IMR-90 (cell line): ENCODE measurements at regions not wholly inside any gene's neighbourhood (a gene's known extent, or its start where the extent isn't known, plus 50 kb on each side); places are given as distances from the start of the nearest gene placed in this dataset.

Source experiments
- ATAC-seq: fragments of 200-7000 bp; cut with Tn5 transposase; 2 replicates; pipeline ENCODE4 v1.9.1; 2020; ENCODE audit warnings: low read depth, mild to moderate bottlenecking, moderate library complexity
- BruUV-seq: library from RNA; stranded (reverse); fragments of 400-500 nt; replicated peaks from 2 replicates; lab custom pipeline; 2021; lab: Mats Ljungman, UMichigan
- CTCF ChIA-PET: fragments of 300-600 bp; formaldehyde crosslinking; extraction: SDS; loops from one replicate; lab custom pipeline; 2021; ENCODE audit warnings: antibody characterized with exemption; lab: Yijun Ruan, JAX
- POLR2A ChIA-PET: fragments of 300-600 bp; sonication (Branson Sonifier 250); formaldehyde crosslinking; loops from one replicate; lab custom pipeline; 2022; ENCODE audit warnings: antibody characterized with exemption; ENCODE audit not compliant: unreplicated experiment; lab: Charles Lee
- DNase-seq: peaks from one replicate; pipeline ENCODE4 v3.0.0; 2013
- H2AFZ ChIP-seq: replicated peaks from 2 replicates; pipeline ENCODE3; 2013; ENCODE audit warnings: low read length, mild to moderate bottlenecking; ENCODE audit not compliant: poor library complexity
- H2AK5ac ChIP-seq: 2 replicates; pipeline ENCODE4 v1.6.1; 2013; ENCODE audit warnings: low read depth, low read length, inconsistent platforms
- H2AK9ac ChIP-seq: replicated peaks from 2 replicates; pipeline ENCODE3; 2013; ENCODE audit warnings: mild to moderate bottlenecking, low read depth, low read length, moderate library complexity; ENCODE audit not compliant: poor library complexity
- H2BK120ac ChIP-seq: 2 replicates; pipeline ENCODE4 v1.6.1; 2013; ENCODE audit warnings: low read depth, low read length, inconsistent platforms
- H2BK15ac ChIP-seq: 3 replicates; pipeline ENCODE4 v1.6.1; 2013; ENCODE audit warnings: low read depth, low read length, inconsistent platforms
- H2BK20ac ChIP-seq: 2 replicates; pipeline ENCODE4 v1.6.1; 2013; ENCODE audit warnings: low read depth, mild to moderate bottlenecking, inconsistent platforms, low read length, moderate library complexity
- H2BK5ac ChIP-seq: 2 replicates; pipeline ENCODE4 v1.6.1; 2013; ENCODE audit warnings: mild to moderate bottlenecking, low read depth, low read length, inconsistent platforms; ENCODE audit not compliant: poor library complexity, severe bottlenecking
- H3K14ac ChIP-seq: replicated peaks from 2 replicates; pipeline ENCODE4 v1.6.1; 2013; ENCODE audit warnings: low read depth, low read length, inconsistent platforms
- H3K18ac ChIP-seq: 2 replicates; pipeline ENCODE4 v1.6.1; 2013; ENCODE audit warnings: low read depth, low read length, control low read depth
- H3K23ac ChIP-seq: 2 replicates; pipeline ENCODE4 v1.6.1; 2013; ENCODE audit warnings: low read depth, low read length, inconsistent platforms
- H3K27ac ChIP-seq: 2 replicates; pipeline ENCODE4 v1.5.1; 2013; ENCODE audit warnings: mild to moderate bottlenecking, control low read depth, low read length; ENCODE audit not compliant: insufficient read depth
- H3K27me3 ChIP-seq: 2 replicates; pipeline ENCODE4 v1.6.1; 2013; ENCODE audit warnings: low read length; ENCODE audit not compliant: control insufficient read depth, insufficient read depth
- H3K36me3 ChIP-seq: 2 replicates; pipeline ENCODE4 v1.6.1; 2013; ENCODE audit warnings: low read length, mixed read lengths; ENCODE audit not compliant: control insufficient read depth, insufficient read depth
- H3K4ac ChIP-seq: 2 replicates; pipeline ENCODE4 v1.6.1; 2013; ENCODE audit warnings: low read depth, low read length, inconsistent platforms
- H3K4me1 ChIP-seq: 2 replicates; pipeline ENCODE4 v1.6.1; 2013; ENCODE audit warnings: low read length, mixed read lengths; ENCODE audit not compliant: control insufficient read depth, insufficient read depth
- H3K4me2 ChIP-seq: 2 replicates; pipeline ENCODE4 v1.6.1; 2013; ENCODE audit warnings: low read depth, mild to moderate bottlenecking, control low read depth, low read length, moderate library complexity
- H3K4me3 ChIP-seq: 2 replicates; pipeline ENCODE4 v1.5.1; 2013; ENCODE audit warnings: low read depth, mild to moderate bottlenecking, control low read depth, low read length, moderate library complexity; ENCODE audit not compliant: insufficient read depth
- H3K56ac ChIP-seq: 2 replicates; pipeline ENCODE4 v1.6.1; 2013; ENCODE audit warnings: low read length, inconsistent platforms; ENCODE audit not compliant: insufficient read depth; ENCODE audit errors: extremely low read depth
- H3K79me1 ChIP-seq, 2 experiments: 2 replicates each; pipeline ENCODE4 v1.6.1; 2013; ENCODE audit warnings: low read length in 2 of 2, inconsistent platforms in 1 of 2, low read depth in 1 of 2
- H3K9ac ChIP-seq: 2 replicates; pipeline ENCODE4 v1.6.1; 2013; ENCODE audit warnings: low read depth, low read length, control low read depth
- H3K9me1 ChIP-seq: 2 replicates; pipeline ENCODE4 v1.6.1; 2013; ENCODE audit warnings: low read length, inconsistent platforms; ENCODE audit not compliant: insufficient read depth
- H3K9me3 ChIP-seq: 2 replicates; pipeline ENCODE4 v1.6.1; 2013; ENCODE audit warnings: low read length; ENCODE audit not compliant: control insufficient read depth, insufficient read depth
- H4K20me1 ChIP-seq: 2 replicates; pipeline ENCODE4 v1.6.1; 2013; ENCODE audit warnings: low read length, inconsistent platforms; ENCODE audit not compliant: insufficient read depth
- H4K5ac ChIP-seq: 2 replicates; pipeline ENCODE4 v1.6.1; 2013; ENCODE audit warnings: mild to moderate bottlenecking, low read depth, low read length, control low read depth
- H4K8ac ChIP-seq, 2 experiments: 2 replicates each; pipeline ENCODE4 v1.6.1; 2013; ENCODE audit warnings: low read depth in 2 of 2, low read length in 2 of 2, control low read depth in 1 of 2, inconsistent platforms in 1 of 2
- H4K91ac ChIP-seq: 2 replicates; pipeline ENCODE4 v1.6.1; 2013; ENCODE audit warnings: low read depth, low read length, inconsistent platforms; ENCODE audit not compliant: insufficient read depth
- NFE2L2 ChIP-seq: fragments of 150-350 bp; IDR thresholded peaks from 2 replicates; pipeline ENCODE4 v1.6.1; 2016; ENCODE audit warnings: low read depth, mild to moderate bottlenecking, low read length
- POLR2A ChIP-seq: IDR thresholded peaks from 2 replicates; pipeline ENCODE4 v1.6.1; 2012; ENCODE audit warnings: mild to moderate bottlenecking, low read depth, low read length
- WGBS, 2 experiments: methylation state at CpG; one replicate each; pipeline versions ENCODE4 v1.1.5 to v1.1.7; 2013; ENCODE audit warnings: missing lambda C conversion rate in 2 of 2; ENCODE audit not compliant: insufficient read length in 1 of 2; ENCODE audit errors: extremely low coverage in 2 of 2; 5-methylcytosine and 5-hydroxymethylcytosine counted together
- dilution Hi-C: fragments of 300-500 bp; cut with HindIII; formaldehyde crosslinking; loops from one replicate; pipeline ENCODE4 v1.14.3; 2018; ENCODE audit warnings: low sequenced_read_pairs; ENCODE audit not compliant: unreplicated experiment
- in situ Hi-C: fragments of 300-500 bp; cut with MboI; formaldehyde crosslinking; loops from 3 replicates; pipeline ENCODE4 v1.14.3; 2019; ENCODE audit warnings: low sequenced_read_pairs, inconsistent platforms, mixed read lengths
- intact Hi-C: fragments of 100-400 bp; cut with micrococcal nuclease; formaldehyde crosslinking; loops from 2 replicates; pipeline ENCODE4 v1.10.0; 2022
- TF ChIP-seq, protein P1 (sequence below): conservative IDR thresholded peaks from 2 replicates; pipeline ENCODE4 v1.5.1; 2012; ENCODE audit warnings: mild to moderate bottlenecking, low read depth, low read length, improper control_type of control experiment

DNA sequence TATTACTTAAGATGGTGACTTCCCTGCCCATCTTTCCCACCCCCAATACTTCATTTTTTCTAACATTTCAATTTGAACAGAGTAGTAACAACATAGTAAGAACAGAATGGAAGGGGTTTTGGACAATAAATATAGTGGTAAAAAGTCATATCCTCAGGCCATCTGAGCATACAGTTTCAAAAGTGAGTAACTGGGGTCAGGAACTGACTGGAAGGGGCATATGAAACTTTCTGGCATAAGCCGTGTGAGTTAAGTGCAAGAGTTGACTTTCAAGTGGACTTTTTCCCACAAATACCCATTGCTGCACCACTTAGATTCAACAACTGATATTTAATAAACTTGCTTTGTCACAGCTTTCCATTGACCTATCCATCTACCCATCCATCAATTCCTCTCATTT is 153.5 kb upstream of the IL12A start:
- TF ChIP-seq NFE2L2: no peak
- TF ChIP-seq, protein P1, sequence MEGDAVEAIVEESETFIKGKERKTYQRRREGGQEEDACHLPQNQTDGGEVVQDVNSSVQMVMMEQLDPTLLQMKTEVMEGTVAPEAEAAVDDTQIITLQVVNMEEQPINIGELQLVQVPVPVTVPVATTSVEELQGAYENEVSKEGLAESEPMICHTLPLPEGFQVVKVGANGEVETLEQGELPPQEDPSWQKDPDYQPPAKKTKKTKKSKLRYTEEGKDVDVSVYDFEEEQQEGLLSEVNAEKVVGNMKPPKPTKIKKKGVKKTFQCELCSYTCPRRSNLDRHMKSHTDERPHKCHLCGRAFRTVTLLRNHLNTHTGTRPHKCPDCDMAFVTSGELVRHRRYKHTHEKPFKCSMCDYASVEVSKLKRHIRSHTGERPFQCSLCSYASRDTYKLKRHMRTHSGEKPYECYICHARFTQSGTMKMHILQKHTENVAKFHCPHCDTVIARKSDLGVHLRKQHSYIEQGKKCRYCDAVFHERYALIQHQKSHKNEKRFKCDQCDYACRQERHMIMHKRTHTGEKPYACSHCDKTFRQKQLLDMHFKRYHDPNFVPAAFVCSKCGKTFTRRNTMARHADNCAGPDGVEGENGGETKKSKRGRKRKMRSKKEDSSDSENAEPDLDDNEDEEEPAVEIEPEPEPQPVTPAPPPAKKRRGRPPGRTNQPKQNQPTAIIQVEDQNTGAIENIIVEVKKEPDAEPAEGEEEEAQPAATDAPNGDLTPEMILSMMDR: no peak
- TF ChIP-seq POLR2A: no peak
- no peak overlapping the region; the same call in 1 of the 2 replicates for H3K18ac ChIP-seq
- H3K14ac ChIP-seq: no peak overlapping the region
- H3K4ac ChIP-seq: no peak overlapping the region
- no peak overlapping the region for H2AK9ac ChIP-seq
- no peak overlapping the region for H4K91ac ChIP-seq
- no CpG with 5 or more reads among the region's 1 CpG for WGBS, 2 experiments
- peak overlapping the region; percentile 16 for H2BK5ac ChIP-seq
- no peak overlapping the region for H2BK120ac ChIP-seq
- H2AFZ ChIP-seq: no peak overlapping the region
- no peak overlapping the region for H2BK15ac ChIP-seq
- no peak overlapping the region for H3K23ac ChIP-seq
- no peaks in the 10 kb centered on the region for H3K27me3 ChIP-seq
- BruUV-seq: no TSS peak
- no peak overlapping the region for H3K9ac ChIP-seq
- H4K8ac ChIP-seq: no peak overlapping the region
- peaks cover 34% of the 10 kb centered on the region for H4K20me1 ChIP-seq
- POLR2A ChIA-PET: no interaction called here
- peaks cover 21% of the 10 kb centered on the region for H3K4me1 ChIP-seq
- dilution Hi-C loops: no loop called here
- intact Hi-C loops: no loop called here
- no peak overlapping the region for H3K56ac ChIP-seq
- DNase-seq (no peak), ATAC-seq (no peak)
- H3K9me3 ChIP-seq: no peaks in the 10 kb centered on the region
- H4K5ac ChIP-seq: no peak overlapping the region
- H3K4me2 ChIP-seq: no peak overlapping the region
- H2AK5ac ChIP-seq: no peak overlapping the region
- CTCF ChIA-PET: no interaction called here
- no peak overlapping the region for H3K27ac ChIP-seq
- no peaks in the 10 kb centered on the region for H3K36me3 ChIP-seq
- H3K79me1 ChIP-seq: peaks cover 37 to 76% of the 10 kb centered on the region in 2 experiments
- peaks cover 12% of the 10 kb centered on the region for H3K9me1 ChIP-seq
- H3K4me3 ChIP-seq: no peak overlapping the region
- H2BK20ac ChIP-seq: no peak overlapping the region
- in situ Hi-C loops: no loop called here
